GM12873 (cell line): ENCODE measurements at regions not wholly inside any gene's neighbourhood (a gene's known extent, or its start where the extent isn't known, plus 50 kb on each side); places are given as distances from the start of the nearest gene placed in this dataset.

Source experiments
- TF ChIP-seq, protein P1 (sequence below): IDR thresholded peaks from 2 replicates; pipeline ENCODE4 v1.5.1; 2012; ENCODE audit warnings: low read depth, mild to moderate bottlenecking, moderate library complexity, low read length, control low read depth; ENCODE audit not compliant: insufficient read depth; ENCODE audit errors: missing control alignments

DNA sequence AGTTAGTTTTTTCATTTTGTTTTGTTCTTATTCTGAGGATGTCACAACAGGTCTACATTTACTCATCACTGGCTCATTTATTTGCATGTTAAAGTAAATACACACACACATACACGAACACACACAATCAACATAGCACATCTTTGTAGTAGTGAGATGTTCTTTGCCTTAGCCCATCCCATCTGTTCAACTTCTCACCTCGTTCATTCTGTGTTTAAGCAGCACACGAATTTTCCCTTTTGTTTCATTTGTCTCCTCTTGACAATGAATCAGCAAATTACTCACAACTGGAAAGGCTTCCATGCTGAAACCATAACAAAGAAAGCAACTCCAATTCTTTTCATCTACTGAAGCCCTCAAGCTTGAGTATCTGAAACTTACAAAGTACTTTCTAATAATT is 133.3 kb upstream of the CHRM3 start:
- TF ChIP-seq, protein P1, sequence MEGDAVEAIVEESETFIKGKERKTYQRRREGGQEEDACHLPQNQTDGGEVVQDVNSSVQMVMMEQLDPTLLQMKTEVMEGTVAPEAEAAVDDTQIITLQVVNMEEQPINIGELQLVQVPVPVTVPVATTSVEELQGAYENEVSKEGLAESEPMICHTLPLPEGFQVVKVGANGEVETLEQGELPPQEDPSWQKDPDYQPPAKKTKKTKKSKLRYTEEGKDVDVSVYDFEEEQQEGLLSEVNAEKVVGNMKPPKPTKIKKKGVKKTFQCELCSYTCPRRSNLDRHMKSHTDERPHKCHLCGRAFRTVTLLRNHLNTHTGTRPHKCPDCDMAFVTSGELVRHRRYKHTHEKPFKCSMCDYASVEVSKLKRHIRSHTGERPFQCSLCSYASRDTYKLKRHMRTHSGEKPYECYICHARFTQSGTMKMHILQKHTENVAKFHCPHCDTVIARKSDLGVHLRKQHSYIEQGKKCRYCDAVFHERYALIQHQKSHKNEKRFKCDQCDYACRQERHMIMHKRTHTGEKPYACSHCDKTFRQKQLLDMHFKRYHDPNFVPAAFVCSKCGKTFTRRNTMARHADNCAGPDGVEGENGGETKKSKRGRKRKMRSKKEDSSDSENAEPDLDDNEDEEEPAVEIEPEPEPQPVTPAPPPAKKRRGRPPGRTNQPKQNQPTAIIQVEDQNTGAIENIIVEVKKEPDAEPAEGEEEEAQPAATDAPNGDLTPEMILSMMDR: no peak

DNA sequence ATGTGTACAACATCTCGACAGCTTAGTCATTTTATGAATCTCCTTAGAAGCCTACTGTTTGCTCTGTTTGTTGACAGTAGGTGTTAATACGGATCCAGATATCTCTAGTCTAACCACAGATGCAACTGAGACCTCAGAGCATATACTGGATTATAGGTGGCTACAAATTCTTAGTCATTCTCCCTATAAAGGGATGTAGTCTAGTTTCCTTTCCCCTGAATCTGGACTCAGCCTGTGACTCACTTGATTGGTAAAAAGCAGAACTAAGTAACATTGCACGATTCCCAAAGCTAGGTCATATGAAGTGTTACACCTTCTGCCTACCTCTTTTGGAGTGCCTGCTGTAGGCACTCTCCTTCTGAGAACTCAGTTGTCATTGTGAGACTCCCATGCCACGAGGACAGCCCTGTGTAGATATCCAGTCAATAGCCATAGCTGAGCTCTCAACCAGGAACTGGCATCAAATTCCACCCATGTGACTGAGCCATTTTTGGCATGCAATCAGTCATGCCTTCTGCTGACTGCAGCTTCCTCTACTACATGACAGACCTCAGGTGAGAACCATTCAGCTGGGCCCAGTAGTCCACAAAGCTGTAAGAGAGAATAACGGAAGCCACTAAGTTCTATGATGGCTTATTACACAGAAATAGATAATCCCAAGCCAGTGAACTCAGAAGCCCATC is 135.9 kb upstream of the CHRM3 start:
- TF ChIP-seq, protein P1: no peak

GRCh38 chr1:239247285-239247684 is 139.1 kb upstream of the CHRM3 start:
- TF ChIP-seq, protein P1: no peak

DNA sequence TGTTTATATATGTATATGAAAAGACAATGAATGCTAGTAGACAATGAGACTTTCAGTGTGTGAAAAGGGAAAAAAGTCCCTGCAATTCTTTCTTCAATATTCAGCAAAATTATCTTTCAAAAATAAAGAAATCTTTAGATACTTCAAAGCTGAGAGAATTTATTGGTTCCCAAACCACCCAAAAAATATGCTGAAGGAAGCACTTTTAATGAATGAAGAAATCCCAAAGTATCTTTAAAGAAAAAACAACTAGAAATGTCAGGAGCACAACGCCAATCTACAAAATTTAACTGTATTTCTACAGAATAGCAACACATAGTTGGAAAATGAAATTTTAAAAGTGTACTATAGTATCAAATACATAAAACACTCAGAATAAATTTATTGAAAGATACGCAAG is 142.3 kb upstream of the CHRM3 start:
- TF ChIP-seq, protein P1: no peak

DNA sequence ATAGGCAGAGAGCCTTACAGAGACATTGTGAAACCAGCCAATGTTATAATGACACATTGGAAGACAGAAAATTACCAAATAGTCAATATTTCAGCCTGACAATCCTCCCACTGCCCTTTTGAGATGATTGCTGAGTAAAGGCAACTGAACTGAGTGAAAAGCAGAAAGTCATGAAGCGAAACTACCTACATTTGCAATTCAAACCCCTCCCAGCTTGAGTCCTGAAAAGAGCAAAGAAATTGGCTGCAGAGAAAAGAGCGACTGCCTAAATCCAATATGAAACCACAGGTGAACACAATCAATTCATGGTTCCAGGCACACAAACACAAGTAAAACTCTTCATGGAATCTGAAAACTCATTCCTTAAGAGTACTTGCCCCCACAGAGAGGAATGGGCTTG is 143.4 kb upstream of the CHRM3 start:
- TF ChIP-seq, protein P1: no peak

DNA sequence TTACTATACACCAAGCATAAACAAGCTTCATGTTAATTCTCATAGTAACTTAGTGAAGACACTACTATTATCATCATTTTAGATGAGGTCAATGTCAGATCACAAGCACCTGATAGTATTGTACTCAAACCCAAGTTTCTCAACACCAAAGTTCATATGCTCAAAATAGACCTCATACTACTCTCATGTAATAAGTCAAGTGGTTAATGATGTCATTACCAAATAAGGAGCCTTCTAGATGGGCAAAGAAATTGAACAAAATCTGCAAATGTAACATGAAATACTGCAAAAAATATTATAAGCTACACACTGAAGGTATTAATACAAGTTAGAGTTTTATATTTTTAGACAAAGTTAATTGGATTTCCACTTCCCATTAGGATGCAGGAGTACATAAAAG is 144.0 kb upstream of the CHRM3 start:
- TF ChIP-seq, protein P1: no peak

GRCh38 chr1:239240736-239241135 is 145.6 kb upstream of the CHRM3 start:
- TF ChIP-seq, protein P1: no peak
